Esophagus squamous epithelium (tissue), 5 donors: ENCODE measurements at regions not wholly inside any gene's neighbourhood (a gene's known extent, or its start where the extent isn't known, plus 50 kb on each side); places are given as distances from the start of the nearest gene placed in this dataset.
"Not testable (repeated sequence)": the region's sequence is repeated elsewhere in the genome, so short reads cannot be mapped to it uniquely, and the experiment has no call there.

Experiments used
- DNase-seq: peaks from one replicate; lab custom pipeline; 2025; lab: John Stamatoyannopoulos, UW
- H3K27ac ChIP-seq, 4 donors: fragments of 200-600 bp; sonication (generic); one replicate each; pipeline ENCODE4 v1.5.1; 2016 to 2019; ENCODE audit warnings: mild to moderate bottlenecking in 1 of 4
- H3K27me3 ChIP-seq, 4 donors: fragments of 200-600 bp; sonication (generic); 1 replicate in 3 of 4; 2 replicates in 1 of 4; pipeline versions ENCODE4 v1.5.1 to v1.6.0; 2017 to 2021; ENCODE audit warnings: antibody characterized with exemption in 1 of 4
- H3K36me3 ChIP-seq, 3 donors: fragments of 200-600 bp; sonication (generic); one replicate each; pipeline ENCODE4 v1.5.1; 2016 to 2019
- H3K4me1 ChIP-seq, 3 donors: fragments of 200-600 bp; sonication (generic); one replicate each; pipeline ENCODE4 v1.5.1; 2017 to 2019
- H3K4me3 ChIP-seq, 4 donors: fragments of 200-600 bp; sonication (generic); 1 replicate in 3 of 4; 2 replicates in 1 of 4; pipeline ENCODE4 v1.5.1; 2016 to 2019; ENCODE audit warnings: mild to moderate bottlenecking in 2 of 4, moderate library complexity in 1 of 4
- H3K9me3 ChIP-seq, 3 donors: fragments of 200-600 bp; sonication (generic); one replicate each; pipeline ENCODE4 v1.5.1; 2016 to 2019
- CTCF ChIP-seq, 6 experiments: fragments of 450-650 bp in 4 of 6; fragments of 200-600 bp in 2 of 6; sonication (generic) in 2 of 6; IDR thresholded peaks; one replicate each; pipeline ENCODE4 v1.5.1; 2016 to 2019; ENCODE audit warnings: antibody characterized with exemption in 6 of 6, mild to moderate bottlenecking in 4 of 6, moderate library complexity in 4 of 6
- POLR2A ChIP-seq, 4 donors: fragments of 450-650 bp; IDR thresholded peaks; one replicate each; pipeline ENCODE4 v1.6.1; 2017; ENCODE audit warnings: antibody characterized with exemption in 4 of 4, mild to moderate bottlenecking in 4 of 4, moderate library complexity in 3 of 4
- WGBS, 2 donors: methylation state at CpG; one replicate each; pipeline ENCODE4 v1.1.5; 2018; 5-methylcytosine and 5-hydroxymethylcytosine counted together
- intact Hi-C: fragments of 100-400 bp; cut with DNase I; formaldehyde crosslinking; loops from one replicate; pipeline ENCODE4 v1.15.0; 2022
- donor health status: DM: yes; HTN: yes; CAD: no.

GRCh38 chr6:92648364-92649086 is 770.8 kb downstream of the EPHA7 start:
- no peak for DNase-seq
- TF ChIP-seq POLR2A (IDR thresholded peaks at IDR 0.05) (no peak), CTCF (IDR thresholded peaks at IDR 0.05) (no peak)
- H3K36me3 ChIP-seq: no peaks in the 10 kb centered on the region
- peaks cover 0 to 7% (median 0%) of the 10 kb centered on the region in 3 donors for H3K9me3 ChIP-seq
- no peak overlapping the region for H3K4me3 ChIP-seq
- intact Hi-C loops: no loop called here
- 39 to 46% methylated on average over 5 of the region's 5 CpGs for WGBS, 2 donors
- no peak overlapping the region for H3K27ac ChIP-seq
- no peaks in the 10 kb centered on the region for H3K27me3 ChIP-seq
- H3K4me1 ChIP-seq: no peaks in the 10 kb centered on the region

DNA sequence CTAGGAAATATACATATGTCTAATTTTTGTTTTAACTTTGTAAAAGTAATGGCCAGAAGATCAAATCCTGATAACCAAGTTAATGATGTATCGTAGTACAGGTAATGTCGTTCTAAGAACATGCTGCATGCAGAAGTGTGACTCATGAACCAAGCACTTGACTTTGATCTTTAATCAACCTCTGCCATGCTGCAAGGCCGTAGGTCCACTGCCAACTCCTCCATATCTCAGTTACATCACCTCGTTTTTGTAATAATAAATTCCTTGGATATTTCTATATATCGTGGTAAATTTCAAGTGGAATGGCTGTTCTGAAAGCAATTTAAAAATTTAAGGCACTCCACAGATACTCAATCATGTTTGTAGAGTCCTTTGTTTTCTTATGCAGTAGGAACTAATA is 771.7 kb downstream of the EPHA7 start:
- Histone ChIP-seq H3K27me3 (no peaks in the 10 kb centered on the region), H3K4me1 (no peaks in the 10 kb centered on the region), H3K36me3 (no peaks in the 10 kb centered on the region), H3K4me3 (no peak overlapping the region), H3K27ac (no peak overlapping the region), H3K9me3 (peaks cover 0 to 7% (median 0%) of the 10 kb centered on the region in 3 donors)
- intact Hi-C loops: no loop called here
- WGBS, 2 donors: 56 to 59% methylated on average over 5 of the region's 5 CpGs
- no peak for TF ChIP-seq CTCF (IDR thresholded peaks at IDR 0.05)
- no peak for TF ChIP-seq POLR2A (IDR thresholded peaks at IDR 0.05)
- DNase-seq: no peak

GRCh38 chr6:92644104-92644791 is 775.1 kb downstream of the EPHA7 start:
- peak in 1 of 6 experiments; percentile 17 for TF ChIP-seq CTCF (IDR thresholded peaks at IDR 0.05)
- H3K4me3 ChIP-seq, H3K27ac ChIP-seq, H3K9me3 ChIP-seq, H3K4me1 ChIP-seq, H3K36me3 ChIP-seq, intact Hi-C loops, H3K27me3 ChIP-seq, DNase-seq: not testable (repeated sequence)
- 71 to 78% methylated on average over 21 to 23 of the region's 25 CpGs for WGBS, 2 donors

DNA sequence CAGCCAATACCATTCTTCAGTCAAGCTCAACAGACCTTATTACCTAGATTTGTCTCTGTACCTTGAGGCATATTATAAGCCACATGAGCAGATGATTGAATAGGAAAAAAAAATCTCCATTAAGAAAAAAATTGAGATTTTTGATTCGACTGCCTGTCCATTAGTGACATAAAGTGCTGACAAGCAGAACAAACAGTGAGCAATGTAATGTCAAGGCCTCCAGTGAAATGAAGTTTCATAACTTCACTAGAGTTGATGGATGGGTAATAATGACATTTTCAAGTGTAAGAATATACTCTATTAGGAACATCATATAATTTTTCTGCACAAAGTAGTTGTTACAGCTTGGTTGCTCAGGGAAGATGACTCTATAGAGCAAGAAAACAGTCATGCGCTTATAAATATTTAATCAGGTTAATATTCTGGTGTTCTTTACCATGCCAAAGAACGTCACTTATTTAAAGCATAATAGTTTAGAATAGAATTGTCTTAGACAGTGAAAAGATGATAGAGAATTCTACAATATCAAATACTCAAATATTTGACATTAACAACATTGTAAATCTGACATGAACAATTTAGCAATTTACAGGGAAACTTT is 783.7 kb downstream of the EPHA7 start:
- 73 to 74% methylated on average over 3 of the region's 3 CpGs for WGBS, 2 donors

More for the DNA sequence above, 783.7 kb downstream of the EPHA7 start:
- Histone ChIP-seq H3K4me3 (no peak overlapping the region), H3K36me3 (no peaks in the 10 kb centered on the region), H3K27me3 (no peaks in the 10 kb centered on the region), H3K27ac (no peak overlapping the region), H3K9me3 (no peaks in the 10 kb centered on the region), H3K4me1 (no peaks in the 10 kb centered on the region)
- no peak for DNase-seq
- intact Hi-C loops: no loop called here
- no peak for TF ChIP-seq CTCF (IDR thresholded peaks at IDR 0.05)
- no peak for TF ChIP-seq POLR2A (IDR thresholded peaks at IDR 0.05)
